ENCODE measurements at regions not wholly inside any gene's neighbourhood (a gene's known extent, or its start where the extent isn't known, plus 50 kb on each side); places are given as distances from the start of the nearest gene placed in this dataset.

DNA sequence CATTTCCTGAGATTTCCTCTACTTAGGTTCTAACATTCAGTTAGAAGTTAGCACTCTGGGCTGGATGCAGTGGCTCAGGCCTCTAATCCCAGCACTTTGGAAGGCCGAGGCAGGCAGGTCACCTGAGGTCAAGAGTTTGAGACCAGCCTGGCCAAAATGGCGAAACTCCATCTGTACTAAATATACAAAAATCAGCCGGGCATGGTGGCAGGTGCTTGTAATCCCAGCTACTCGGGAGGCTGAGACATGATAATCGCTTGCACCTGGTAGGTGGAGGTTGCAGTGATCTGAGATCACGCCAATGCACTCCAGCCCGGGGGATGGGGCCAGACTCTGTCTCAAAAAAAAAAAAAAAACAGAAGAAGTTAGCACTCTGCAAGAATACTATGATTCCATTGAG is 1430.9 kb downstream of the CDH11 start:
- H3K9ac ChIP-seq (ENCODE audit: low read length): no peak overlapping the region
- H3K9me2 ChIP-seq (ENCODE audit: insufficient read depth, low read length): no peaks in the 10 kb centered on the region

DNA sequence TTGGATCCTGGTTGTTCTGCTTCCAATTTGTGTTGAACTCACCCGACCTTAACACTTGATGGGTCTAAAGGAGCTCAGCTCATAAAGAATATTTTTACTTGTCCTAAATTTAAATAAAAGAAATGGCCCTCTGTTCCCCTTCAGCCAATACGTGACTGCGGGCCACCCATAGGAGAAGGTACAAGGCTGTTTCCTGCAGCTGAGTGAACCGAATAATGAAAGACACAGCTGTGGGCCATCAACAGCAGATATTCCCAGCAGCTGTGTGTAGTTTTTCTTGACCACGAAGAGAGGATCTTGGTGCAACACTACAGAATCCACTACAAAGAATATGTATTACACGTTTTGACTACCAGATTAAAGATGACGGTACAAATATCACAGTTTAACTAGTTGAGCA is 1431.6 kb downstream of the CDH11 start:
- no peaks in the 10 kb centered on the region for H3F3A ChIP-seq (ENCODE audit: insufficient read depth, low read length, poor library complexity, severe bottlenecking)
- H3K9me3 ChIP-seq (ENCODE audit: low read length): no peaks in the 10 kb centered on the region
- no peak for TF ChIP-seq RAD21 (conservative IDR thresholded peaks at IDR 0.05)
- TF ChIP-seq POLR2AphosphoS5 (IDR thresholded peaks at IDR 0.05): no peak
- no peak for TF ChIP-seq EZH2 (IDR thresholded peaks at IDR 0.05; ENCODE audit: borderline replicate concordance, insufficient read depth, low read length, poor library complexity, severe bottlenecking)
- no peak for TF ChIP-seq EP300 (conservative IDR thresholded peaks at IDR 0.05; ENCODE audit: poor library complexity, severe bottlenecking)
- TF ChIP-seq, protein P1, sequence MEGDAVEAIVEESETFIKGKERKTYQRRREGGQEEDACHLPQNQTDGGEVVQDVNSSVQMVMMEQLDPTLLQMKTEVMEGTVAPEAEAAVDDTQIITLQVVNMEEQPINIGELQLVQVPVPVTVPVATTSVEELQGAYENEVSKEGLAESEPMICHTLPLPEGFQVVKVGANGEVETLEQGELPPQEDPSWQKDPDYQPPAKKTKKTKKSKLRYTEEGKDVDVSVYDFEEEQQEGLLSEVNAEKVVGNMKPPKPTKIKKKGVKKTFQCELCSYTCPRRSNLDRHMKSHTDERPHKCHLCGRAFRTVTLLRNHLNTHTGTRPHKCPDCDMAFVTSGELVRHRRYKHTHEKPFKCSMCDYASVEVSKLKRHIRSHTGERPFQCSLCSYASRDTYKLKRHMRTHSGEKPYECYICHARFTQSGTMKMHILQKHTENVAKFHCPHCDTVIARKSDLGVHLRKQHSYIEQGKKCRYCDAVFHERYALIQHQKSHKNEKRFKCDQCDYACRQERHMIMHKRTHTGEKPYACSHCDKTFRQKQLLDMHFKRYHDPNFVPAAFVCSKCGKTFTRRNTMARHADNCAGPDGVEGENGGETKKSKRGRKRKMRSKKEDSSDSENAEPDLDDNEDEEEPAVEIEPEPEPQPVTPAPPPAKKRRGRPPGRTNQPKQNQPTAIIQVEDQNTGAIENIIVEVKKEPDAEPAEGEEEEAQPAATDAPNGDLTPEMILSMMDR (IDR thresholded peaks at IDR 0.05; ENCODE audit: poor library complexity, severe bottlenecking): no peak
- no peak for TF ChIP-seq SMC3 (conservative IDR thresholded peaks at IDR 0.05; ENCODE audit: poor library complexity)
- no peaks in the 10 kb centered on the region for H3K79me2 ChIP-seq (replicated peaks; ENCODE audit: insufficient read depth, low read length)
- H3K9me2 ChIP-seq (ENCODE audit: insufficient read depth, low read length): no peaks in the 10 kb centered on the region
- no peak overlapping the region for H3K27ac ChIP-seq (ENCODE audit: low read length)
- no peak overlapping the region for H2AFZ ChIP-seq (ENCODE audit: low read depth, low read length)
- H3K9ac ChIP-seq (ENCODE audit: low read length): no peak overlapping the region
- H3K4me2 ChIP-seq (ENCODE audit: low read length): no peak overlapping the region
- H3K27me3 ChIP-seq (ENCODE audit: insufficient read depth, low read depth, low read length): no peaks in the 10 kb centered on the region
- H4K20me1 ChIP-seq (ENCODE audit: insufficient read depth): no peaks in the 10 kb centered on the region
- H3K4me3 ChIP-seq (ENCODE audit: low read length): no peak overlapping the region
- no peaks in the 10 kb centered on the region for H3K36me3 ChIP-seq (ENCODE audit: insufficient read depth, low read length)

More for the DNA sequence above, 1430.9 kb downstream of the CDH11 start:
- Histone ChIP-seq H4K20me1 (ENCODE audit: insufficient read depth) (no peaks in the 10 kb centered on the region), H3K27ac (ENCODE audit: low read length) (no peak overlapping the region), H3F3A (ENCODE audit: insufficient read depth, low read length, poor library complexity, severe bottlenecking) (no peaks in the 10 kb centered on the region), H2AFZ (ENCODE audit: low read depth, low read length) (no peak overlapping the region), H3K4me2 (ENCODE audit: low read length) (no peak overlapping the region), H3K4me3 (ENCODE audit: low read length) (no peak overlapping the region), H3K36me3 (ENCODE audit: insufficient read depth, low read length) (no peaks in the 10 kb centered on the region), H3K27me3 (ENCODE audit: insufficient read depth, low read depth, low read length) (no peaks in the 10 kb centered on the region), H3K79me2 (replicated peaks; ENCODE audit: insufficient read depth, low read length) (no peaks in the 10 kb centered on the region), H3K9me3 (ENCODE audit: low read length) (no peaks in the 10 kb centered on the region)
- TF ChIP-seq, protein P2, sequence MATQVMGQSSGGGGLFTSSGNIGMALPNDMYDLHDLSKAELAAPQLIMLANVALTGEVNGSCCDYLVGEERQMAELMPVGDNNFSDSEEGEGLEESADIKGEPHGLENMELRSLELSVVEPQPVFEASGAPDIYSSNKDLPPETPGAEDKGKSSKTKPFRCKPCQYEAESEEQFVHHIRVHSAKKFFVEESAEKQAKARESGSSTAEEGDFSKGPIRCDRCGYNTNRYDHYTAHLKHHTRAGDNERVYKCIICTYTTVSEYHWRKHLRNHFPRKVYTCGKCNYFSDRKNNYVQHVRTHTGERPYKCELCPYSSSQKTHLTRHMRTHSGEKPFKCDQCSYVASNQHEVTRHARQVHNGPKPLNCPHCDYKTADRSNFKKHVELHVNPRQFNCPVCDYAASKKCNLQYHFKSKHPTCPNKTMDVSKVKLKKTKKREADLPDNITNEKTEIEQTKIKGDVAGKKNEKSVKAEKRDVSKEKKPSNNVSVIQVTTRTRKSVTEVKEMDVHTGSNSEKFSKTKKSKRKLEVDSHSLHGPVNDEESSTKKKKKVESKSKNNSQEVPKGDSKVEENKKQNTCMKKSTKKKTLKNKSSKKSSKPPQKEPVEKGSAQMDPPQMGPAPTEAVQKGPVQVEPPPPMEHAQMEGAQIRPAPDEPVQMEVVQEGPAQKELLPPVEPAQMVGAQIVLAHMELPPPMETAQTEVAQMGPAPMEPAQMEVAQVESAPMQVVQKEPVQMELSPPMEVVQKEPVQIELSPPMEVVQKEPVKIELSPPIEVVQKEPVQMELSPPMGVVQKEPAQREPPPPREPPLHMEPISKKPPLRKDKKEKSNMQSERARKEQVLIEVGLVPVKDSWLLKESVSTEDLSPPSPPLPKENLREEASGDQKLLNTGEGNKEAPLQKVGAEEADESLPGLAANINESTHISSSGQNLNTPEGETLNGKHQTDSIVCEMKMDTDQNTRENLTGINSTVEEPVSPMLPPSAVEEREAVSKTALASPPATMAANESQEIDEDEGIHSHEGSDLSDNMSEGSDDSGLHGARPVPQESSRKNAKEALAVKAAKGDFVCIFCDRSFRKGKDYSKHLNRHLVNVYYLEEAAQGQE (IDR thresholded peaks at IDR 0.05; ENCODE audit: borderline replicate concordance): no peak
- TF ChIP-seq EZH2 (IDR thresholded peaks at IDR 0.05; ENCODE audit: borderline replicate concordance, insufficient read depth, low read length, poor library complexity, severe bottlenecking) (no peak), RAD21 (conservative IDR thresholded peaks at IDR 0.05) (no peak), MXI1 (conservative IDR thresholded peaks at IDR 0.05; ENCODE audit: poor library complexity, severe bottlenecking) (no peak), POLR2AphosphoS5 (IDR thresholded peaks at IDR 0.05) (no peak), TAF1 (IDR thresholded peaks at IDR 0.05; ENCODE audit: low read depth) (no peak), SMC3 (conservative IDR thresholded peaks at IDR 0.05; ENCODE audit: poor library complexity) (no peak), EP300 (conservative IDR thresholded peaks at IDR 0.05; ENCODE audit: poor library complexity, severe bottlenecking) (no peak)
- TF ChIP-seq, protein P1 (IDR thresholded peaks at IDR 0.05; ENCODE audit: poor library complexity, severe bottlenecking): no peak
